ENCODE measurements at regions not wholly inside any gene's neighbourhood (a gene's known extent, or its start where the extent isn't known, plus 50 kb on each side); places are given as distances from the start of the nearest gene placed in this dataset.

GRCh38 chr18:40382197-40382596 is 1572.8 kb upstream of the PIK3C3 start:
- no peaks in the 10 kb centered on the region for H3K36me3 Mint-ChIP-seq (ENCODE audit: low read depth)
- H3K27me3 Mint-ChIP-seq: no peaks in the 10 kb centered on the region

GRCh38 chr18:40380686-40381439 is 1574.2 kb upstream of the PIK3C3 start:
- Mint-ChIP-seq H3K4me3 (no peak overlapping the region), H3K36me3 (ENCODE audit: low read depth) (no peaks in the 10 kb centered on the region), H3K9me3 (no peaks in the 10 kb centered on the region), H3K4me1 (ENCODE audit: low read depth) (no peaks in the 10 kb centered on the region), H3K27me3 (no peaks in the 10 kb centered on the region), H3K27ac (no peak overlapping the region)
- intact Hi-C loops (cut with micrococcal nuclease): no loop called here

More at GRCh38 chr18:40382197-40382596, 1572.8 kb upstream of the PIK3C3 start:
- Mint-ChIP-seq H3K4me3 (no peak overlapping the region), H3K9me3 (no peaks in the 10 kb centered on the region), H3K4me1 (ENCODE audit: low read depth) (no peaks in the 10 kb centered on the region), H3K27ac (no peak overlapping the region)
- intact Hi-C loops (cut with micrococcal nuclease): no loop called here

DNA sequence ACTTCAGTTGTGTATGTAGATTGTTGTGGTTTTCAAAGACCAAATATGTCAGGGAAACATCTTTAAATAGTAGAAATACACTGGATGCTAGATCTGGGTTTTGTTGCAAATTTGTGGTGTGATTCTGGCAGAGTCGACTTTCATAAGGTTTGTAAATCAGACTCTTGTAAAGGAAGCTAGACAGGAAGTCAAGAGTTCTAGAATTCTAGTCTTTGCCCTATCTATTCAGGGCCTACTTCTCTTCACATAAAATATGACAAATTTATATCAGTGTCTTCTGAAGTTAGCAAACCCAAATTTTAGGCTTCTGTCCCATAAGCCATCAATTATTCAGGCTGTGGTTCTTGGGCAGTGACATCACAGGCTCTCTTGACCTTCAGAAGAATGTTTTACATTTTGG is 1579.2 kb upstream of the PIK3C3 start:
- Mint-ChIP-seq H3K9me3 (peaks cover 3% of the 10 kb centered on the region), H3K36me3 (ENCODE audit: low read depth) (no peaks in the 10 kb centered on the region), H3K27me3 (no peaks in the 10 kb centered on the region), H3K4me3 (no peak overlapping the region), H3K27ac (no peak overlapping the region), H3K4me1 (ENCODE audit: low read depth) (no peaks in the 10 kb centered on the region)
- intact Hi-C loops (cut with micrococcal nuclease): no loop called here

GRCh38 chr18:40371673-40372072 is 1583.4 kb upstream of the PIK3C3 start:
- intact Hi-C loops (cut with micrococcal nuclease): no loop called here
- no peak overlapping the region for H3K27ac Mint-ChIP-seq

DNA sequence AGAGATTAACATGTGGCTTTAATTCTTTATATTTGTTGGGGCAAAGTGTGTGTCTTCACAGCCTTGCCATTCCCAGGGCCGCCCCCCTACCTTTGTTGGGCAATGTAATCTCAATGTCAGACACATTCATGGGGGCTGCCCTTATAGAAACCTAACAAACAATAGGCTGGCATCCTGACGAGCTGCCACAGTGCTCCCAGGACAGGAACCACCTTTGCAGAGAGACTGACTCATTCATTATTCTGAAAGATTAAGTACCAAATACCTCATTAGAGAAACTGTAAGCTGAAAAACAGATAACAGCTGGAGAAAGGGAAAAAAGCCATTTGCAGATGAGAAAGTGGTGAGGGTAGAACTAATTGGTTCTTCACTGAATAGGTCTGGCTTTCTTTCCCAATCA is 1587.5 kb upstream of the PIK3C3 start:
- Mint-ChIP-seq H3K36me3 (ENCODE audit: low read depth) (no peaks in the 10 kb centered on the region), H3K27me3 (no peaks in the 10 kb centered on the region), H3K4me1 (ENCODE audit: low read depth) (no peaks in the 10 kb centered on the region), H3K27ac (no peak overlapping the region), H3K4me3 (no peak overlapping the region), H3K9me3 (peaks cover 19% of the 10 kb centered on the region)
- intact Hi-C loops (cut with micrococcal nuclease): no loop called here

More at GRCh38 chr18:40371673-40372072, 1583.4 kb upstream of the PIK3C3 start:
- H3K4me3 Mint-ChIP-seq: no peak overlapping the region
- H3K36me3 Mint-ChIP-seq (ENCODE audit: low read depth): no peaks in the 10 kb centered on the region
- H3K27me3 Mint-ChIP-seq: no peaks in the 10 kb centered on the region
- H3K4me1 Mint-ChIP-seq (ENCODE audit: low read depth): no peaks in the 10 kb centered on the region
- H3K9me3 Mint-ChIP-seq: peaks cover 19% of the 10 kb centered on the region

GRCh38 chr18:40366521-40366920 is 1588.5 kb upstream of the PIK3C3 start:
- Mint-ChIP-seq H3K27me3 (no peaks in the 10 kb centered on the region), H3K4me1 (ENCODE audit: low read depth) (no peaks in the 10 kb centered on the region), H3K9me3 (peaks cover 19% of the 10 kb centered on the region), H3K36me3 (ENCODE audit: low read depth) (no peaks in the 10 kb centered on the region), H3K27ac (no peak overlapping the region), H3K4me3 (no peak overlapping the region)
- intact Hi-C loops (cut with micrococcal nuclease): no loop called here

DNA sequence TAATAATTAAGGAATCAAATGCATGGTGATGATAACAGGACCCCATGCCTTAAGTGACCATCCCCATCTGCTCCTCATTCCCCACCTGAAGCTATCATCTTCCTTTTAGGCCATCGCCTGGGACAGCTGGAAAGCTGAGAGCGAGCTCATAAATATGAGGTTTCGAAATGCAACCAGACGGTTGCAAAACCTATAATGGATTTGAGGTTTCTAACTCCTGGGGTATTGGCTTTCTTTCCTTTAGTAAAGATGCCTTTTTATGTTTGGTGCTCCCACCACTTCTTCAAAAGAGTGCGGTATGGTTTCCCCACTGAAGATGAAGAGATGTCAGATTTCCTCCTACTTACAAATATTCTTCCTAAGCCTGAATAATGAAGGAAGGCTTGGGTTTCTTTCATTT is 1589.5 kb upstream of the PIK3C3 start:
- no peaks in the 10 kb centered on the region for H3K4me1 Mint-ChIP-seq (ENCODE audit: low read depth)

DNA sequence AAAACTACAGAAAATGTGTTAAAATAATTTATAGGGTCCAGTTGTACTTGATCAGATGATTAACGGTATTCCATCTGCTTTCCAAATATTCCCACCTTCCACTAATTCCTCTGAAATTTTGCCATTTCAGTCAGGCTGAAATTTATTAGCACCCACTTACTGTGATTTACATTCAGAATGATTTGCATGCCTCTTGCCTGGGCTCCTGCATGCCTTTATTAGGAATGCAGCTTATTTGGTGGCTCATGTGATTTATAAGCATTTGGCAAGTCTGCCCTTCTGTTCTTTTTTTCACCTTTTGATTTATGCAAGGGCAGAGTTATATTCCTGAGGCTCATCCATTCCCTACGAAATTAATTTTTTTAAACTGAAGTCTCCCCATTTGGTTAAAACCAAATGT is 1594.5 kb upstream of the PIK3C3 start:
- no peak overlapping the region for H3K4me3 Mint-ChIP-seq
- H3K9me3 Mint-ChIP-seq: no peaks in the 10 kb centered on the region
- intact Hi-C loops (cut with micrococcal nuclease): no loop called here
- no peaks in the 10 kb centered on the region for H3K27me3 Mint-ChIP-seq
- H3K36me3 Mint-ChIP-seq (ENCODE audit: low read depth): no peaks in the 10 kb centered on the region
- no peak overlapping the region for H3K27ac Mint-ChIP-seq
- no peaks in the 10 kb centered on the region for H3K4me1 Mint-ChIP-seq (ENCODE audit: low read depth)

More for the DNA sequence above, 1589.5 kb upstream of the PIK3C3 start:
- H3K9me3 Mint-ChIP-seq: peaks cover 12% of the 10 kb centered on the region
- H3K4me3 Mint-ChIP-seq: no peak overlapping the region
- no peak overlapping the region for H3K27ac Mint-ChIP-seq
- H3K36me3 Mint-ChIP-seq (ENCODE audit: low read depth): no peaks in the 10 kb centered on the region
- intact Hi-C loops (cut with micrococcal nuclease): no loop called here
- no peaks in the 10 kb centered on the region for H3K27me3 Mint-ChIP-seq

GRCh38 chr18:40357536-40357935 is 1597.5 kb upstream of the PIK3C3 start:
- Mint-ChIP-seq H3K4me1 (ENCODE audit: low read depth) (no peaks in the 10 kb centered on the region), H3K36me3 (ENCODE audit: low read depth) (no peaks in the 10 kb centered on the region), H3K27me3 (no peaks in the 10 kb centered on the region), H3K4me3 (no peak overlapping the region), H3K27ac (no peak overlapping the region), H3K9me3 (peaks cover 9% of the 10 kb centered on the region)
- intact Hi-C loops (cut with micrococcal nuclease): no loop called here

GRCh38 chr18:40356168-40356567 is 1598.9 kb upstream of the PIK3C3 start:
- H3K4me3 Mint-ChIP-seq: no peak overlapping the region
- no peaks in the 10 kb centered on the region for H3K27me3 Mint-ChIP-seq
- peaks cover 9% of the 10 kb centered on the region for H3K9me3 Mint-ChIP-seq
- no peaks in the 10 kb centered on the region for H3K4me1 Mint-ChIP-seq (ENCODE audit: low read depth)
- no peak overlapping the region for H3K27ac Mint-ChIP-seq
- H3K36me3 Mint-ChIP-seq (ENCODE audit: low read depth): no peaks in the 10 kb centered on the region
- intact Hi-C loops (cut with micrococcal nuclease): no loop called here

DNA sequence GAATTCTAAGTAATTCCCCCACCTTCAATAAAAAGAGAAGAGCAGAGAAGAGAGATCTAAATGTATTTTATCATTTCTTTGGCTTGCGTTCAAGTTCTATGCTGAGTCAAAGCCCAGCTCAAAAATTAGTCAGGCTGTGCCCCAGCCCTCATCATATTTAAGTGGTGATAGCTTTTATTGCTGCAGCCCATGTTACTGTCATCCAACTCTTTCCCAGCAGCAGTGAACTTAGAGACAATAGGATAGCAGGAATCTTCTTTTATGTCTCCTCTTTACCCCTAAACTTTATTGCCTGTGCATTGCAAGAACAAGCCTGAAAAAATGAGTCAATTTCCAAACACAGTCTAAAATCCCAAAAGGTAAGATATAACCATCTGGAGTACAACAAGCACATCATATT is 1599.3 kb upstream of the PIK3C3 start:
- H3K36me3 Mint-ChIP-seq (ENCODE audit: low read depth): no peaks in the 10 kb centered on the region
- peaks cover 9% of the 10 kb centered on the region for H3K9me3 Mint-ChIP-seq
- H3K27ac Mint-ChIP-seq: no peak overlapping the region
- no peaks in the 10 kb centered on the region for H3K27me3 Mint-ChIP-seq
- H3K4me3 Mint-ChIP-seq: no peak overlapping the region
- no peaks in the 10 kb centered on the region for H3K4me1 Mint-ChIP-seq (ENCODE audit: low read depth)
- intact Hi-C loops (cut with micrococcal nuclease): no loop called here

- Mint-ChIP-seq H3K9me3 (no peaks in the 10 kb centered on the region), H3K27me3 (no peaks in the 10 kb centered on the region), H3K36me3 (ENCODE audit: low read depth) (no peaks in the 10 kb centered on the region), H3K4me3 (no peak overlapping the region), H3K4me1 (ENCODE audit: low read depth) (no peaks in the 10 kb centered on the region), H3K27ac (no peak overlapping the region)
- intact Hi-C loops (cut with micrococcal nuclease): no loop called here
Observed at GRCh38 chr18:40348196-40348595, 1606.8 kb upstream of the PIK3C3 start.

- Mint-ChIP-seq H3K27me3 (no peaks in the 10 kb centered on the region), H3K4me3 (no peak overlapping the region), H3K9me3 (peaks cover 4% of the 10 kb centered on the region), H3K27ac (no peak overlapping the region), H3K36me3 (ENCODE audit: low read depth) (no peaks in the 10 kb centered on the region), H3K4me1 (ENCODE audit: low read depth) (no peaks in the 10 kb centered on the region)
- intact Hi-C loops (cut with micrococcal nuclease): no loop called here
Observed at GRCh38 chr18:40347261-40347660, 1607.8 kb upstream of the PIK3C3 start.

- peaks cover 9% of the 10 kb centered on the region for H3K9me3 Mint-ChIP-seq
- no peak overlapping the region for H3K4me3 Mint-ChIP-seq
- H3K27ac Mint-ChIP-seq: no peak overlapping the region
- H3K36me3 Mint-ChIP-seq (ENCODE audit: low read depth): no peaks in the 10 kb centered on the region
- H3K4me1 Mint-ChIP-seq (ENCODE audit: low read depth): no peaks in the 10 kb centered on the region
- intact Hi-C loops (cut with micrococcal nuclease): no loop called here
- H3K27me3 Mint-ChIP-seq: no peaks in the 10 kb centered on the region
Observed at GRCh38 chr18:40346146-40346545, 1608.9 kb upstream of the PIK3C3 start.

DNA sequence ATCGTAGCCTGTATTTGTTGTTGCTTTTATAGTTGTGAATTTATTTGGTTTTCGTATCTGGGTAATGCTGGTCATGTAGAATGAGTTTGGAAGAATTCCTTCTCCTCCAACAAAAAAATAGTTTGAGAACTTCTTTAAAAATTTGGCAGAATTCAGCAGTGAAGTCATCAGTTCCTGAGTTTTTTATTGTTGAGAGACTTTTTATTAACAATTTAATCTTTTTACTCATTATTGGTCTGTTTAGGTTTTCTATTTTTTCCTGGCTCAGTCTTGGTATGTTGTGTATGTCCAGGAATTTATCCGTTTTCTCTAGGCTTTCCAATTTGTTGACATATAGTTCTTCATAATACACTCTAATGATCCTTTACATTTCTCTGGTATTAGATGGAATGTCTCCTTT is 1613.3 kb upstream of the PIK3C3 start:
- peaks cover 10% of the 10 kb centered on the region for H3K9me3 Mint-ChIP-seq
- no peak overlapping the region for H3K27ac Mint-ChIP-seq
- H3K27me3 Mint-ChIP-seq: no peaks in the 10 kb centered on the region
- no peaks in the 10 kb centered on the region for H3K4me1 Mint-ChIP-seq (ENCODE audit: low read depth)
- intact Hi-C loops (cut with micrococcal nuclease): no loop called here
- H3K4me3 Mint-ChIP-seq: no peak overlapping the region
- H3K36me3 Mint-ChIP-seq (ENCODE audit: low read depth): no peaks in the 10 kb centered on the region

Measured in dendritic cell treated with granulocyte-macrophage colony-stimulating factor and Interleukin-4, amounts not matched to agents 40 ng/mL and 50 ng/mL, for 4 days (primary cell).